ENCODE measurements at regions not wholly inside any gene's neighbourhood (a gene's known extent, or its start where the extent isn't known, plus 50 kb on each side); places are given as distances from the start of the nearest gene placed in this dataset.
A peak's percentile ranks its signal among the peaks of the same experiment; 100 is the strongest.
"Not testable (repeated sequence)": the region's sequence is repeated elsewhere in the genome, so short reads cannot be mapped to it uniquely, and the experiment has no call there.

DNA sequence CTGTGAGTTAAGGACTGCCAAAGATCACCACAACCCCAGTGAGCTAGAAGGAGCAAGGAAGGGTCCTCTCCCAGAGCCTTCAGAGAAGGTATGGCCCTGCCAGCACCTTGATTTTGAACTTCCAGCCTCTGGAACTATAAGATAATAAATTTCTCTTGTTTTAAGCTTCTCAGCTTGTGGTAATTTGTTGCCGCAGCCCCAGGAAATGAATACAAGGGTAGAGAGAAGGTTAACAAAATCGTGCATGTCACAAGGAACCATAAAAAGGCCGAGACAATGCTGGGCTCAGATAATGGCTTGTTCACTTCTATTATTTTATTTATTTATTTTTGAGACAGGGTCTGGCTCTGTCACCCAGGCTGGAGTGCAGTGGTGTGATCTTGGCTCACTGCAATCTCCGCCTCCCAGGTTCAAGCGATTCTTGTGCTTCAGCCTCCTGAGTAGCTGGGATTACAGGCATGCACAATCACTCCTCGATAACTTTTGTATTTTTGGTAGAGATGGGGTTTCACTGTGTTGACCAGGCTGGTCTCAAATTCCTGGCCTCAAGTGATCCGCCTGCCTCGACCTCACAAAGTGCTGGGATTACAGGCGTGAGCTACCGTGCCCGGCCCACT, 71.5 kb downstream of the WSB1 start:
- H3K4me3 ChIP-seq (ENCODE audit: low read depth in 1 of 2, low read length in 2 of 2); H3K27me3 ChIP-seq (ENCODE audit: low read depth, low read length); H3K9me3 ChIP-seq (ENCODE audit: control insufficient read depth in 1 of 2, low read length in 2 of 2); H3K27ac ChIP-seq (ENCODE audit: low read length); H3K36me3 ChIP-seq (ENCODE audit: control insufficient read depth in 1 of 2, insufficient read depth in 2 of 2, low read length in 2 of 2): not testable (repeated sequence)
- peaks cover 0 to 10% of the 10 kb centered on the region in 2 donors for H3K4me1 ChIP-seq (ENCODE audit: control insufficient read depth in 1 of 2, insufficient read depth in 2 of 2, low read length in 2 of 2)

DNA sequence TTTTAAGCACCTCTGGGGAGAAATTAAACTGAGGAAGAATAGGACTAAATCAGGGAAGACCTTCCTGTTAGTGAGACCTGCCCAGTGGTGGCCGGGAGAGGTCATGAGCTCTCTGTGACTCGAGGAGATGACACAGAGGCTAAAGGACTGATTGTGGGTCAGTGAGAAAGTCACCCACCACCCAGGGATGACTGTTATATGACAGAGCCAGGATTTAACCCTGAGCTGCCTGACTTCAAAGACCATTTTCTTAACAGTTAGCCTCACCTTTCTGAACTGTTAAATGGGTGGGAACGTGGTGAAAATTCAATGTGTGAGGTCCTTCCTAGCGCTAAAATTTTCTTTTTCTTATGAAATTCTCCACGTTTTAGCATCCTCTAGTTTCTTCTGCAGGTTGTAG, 72.5 kb downstream of the WSB1 start:
- Histone ChIP-seq H3K27me3 (ENCODE audit: low read depth, low read length) (no peaks in the 10 kb centered on the region), H3K9me3 (ENCODE audit: control insufficient read depth in 1 of 2, low read length in 2 of 2) (no peaks in the 10 kb centered on the region), H3K27ac (ENCODE audit: low read length) (no peak overlapping the region), H3K4me3 (ENCODE audit: low read depth in 1 of 2, low read length in 2 of 2) (no peak overlapping the region), H3K4me1 (ENCODE audit: control insufficient read depth in 1 of 2, insufficient read depth in 2 of 2, low read length in 2 of 2) (peaks cover 0 to 10% of the 10 kb centered on the region in 2 donors), H3K36me3 (ENCODE audit: control insufficient read depth in 1 of 2, insufficient read depth in 2 of 2, low read length in 2 of 2) (no peaks in the 10 kb centered on the region)

GRCh38 chr17:27367121-27367981, 73.4 kb downstream of the WSB1 start:
- Histone ChIP-seq H3K4me3 (ENCODE audit: low read depth in 1 of 2, low read length in 2 of 2) (no peak overlapping the region), H3K27me3 (ENCODE audit: low read depth, low read length) (no peaks in the 10 kb centered on the region), H3K9me3 (ENCODE audit: control insufficient read depth in 1 of 2, low read length in 2 of 2) (no peaks in the 10 kb centered on the region), H3K27ac (ENCODE audit: low read length) (no peak overlapping the region), H3K4me1 (ENCODE audit: control insufficient read depth in 1 of 2, insufficient read depth in 2 of 2, low read length in 2 of 2) (peaks cover 0 to 10% of the 10 kb centered on the region in 2 donors), H3K36me3 (ENCODE audit: control insufficient read depth in 1 of 2, insufficient read depth in 2 of 2, low read length in 2 of 2) (no peaks in the 10 kb centered on the region)

DNA sequence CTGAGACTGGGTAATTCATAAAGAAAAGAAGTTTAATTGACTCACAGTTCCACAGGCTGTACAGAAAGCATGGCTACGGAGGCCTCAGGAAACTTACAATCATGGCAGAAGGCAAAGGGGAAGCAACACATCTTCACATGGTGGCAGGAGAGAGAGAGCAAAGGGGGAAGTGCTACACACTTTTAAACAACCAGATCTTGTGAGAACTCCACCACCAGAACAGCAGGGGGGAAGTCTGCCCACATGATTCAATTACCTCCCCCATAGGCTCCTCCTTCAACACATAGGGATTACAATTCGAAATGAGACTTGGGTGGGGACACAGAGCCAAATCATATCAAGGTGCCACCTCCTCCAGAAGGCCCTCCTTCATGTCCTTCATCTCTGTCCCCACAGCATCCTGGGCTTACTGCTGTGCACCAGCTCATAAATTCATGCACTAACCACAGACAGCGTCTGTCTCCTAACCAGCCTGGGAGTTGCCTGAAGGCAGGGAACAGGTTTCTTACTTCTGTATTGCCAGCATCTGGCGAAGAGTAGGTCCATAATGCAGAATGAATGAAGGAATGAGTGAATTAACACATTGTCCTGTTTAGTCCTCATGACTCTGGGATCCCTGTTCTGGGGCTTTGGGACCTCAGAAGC, 74.4 kb downstream of the WSB1 start:
- no peaks in the 10 kb centered on the region for H3K9me3 ChIP-seq (ENCODE audit: control insufficient read depth in 1 of 2, low read length in 2 of 2)
- H3K4me1 ChIP-seq (ENCODE audit: control insufficient read depth in 1 of 2, insufficient read depth in 2 of 2, low read length in 2 of 2), result peaks cover 0 to 10% of the 10 kb centered on the region in 2 donors
- no peaks in the 10 kb centered on the region for H3K27me3 ChIP-seq (ENCODE audit: low read depth, low read length)
- no peak overlapping the region for H3K4me3 ChIP-seq (ENCODE audit: low read depth in 1 of 2, low read length in 2 of 2)
- no peak overlapping the region for H3K27ac ChIP-seq (ENCODE audit: low read length)
- no peaks in the 10 kb centered on the region for H3K36me3 ChIP-seq (ENCODE audit: control insufficient read depth in 1 of 2, insufficient read depth in 2 of 2, low read length in 2 of 2)

- Histone ChIP-seq H3K36me3 (ENCODE audit: control insufficient read depth in 1 of 2, insufficient read depth in 2 of 2, low read length in 2 of 2) (no peaks in the 10 kb centered on the region), H3K9me3 (ENCODE audit: control insufficient read depth in 1 of 2, low read length in 2 of 2) (no peaks in the 10 kb centered on the region), H3K4me1 (ENCODE audit: control insufficient read depth in 1 of 2, insufficient read depth in 2 of 2, low read length in 2 of 2) (peaks cover 0 to 3% of the 10 kb centered on the region in 2 donors), H3K27ac (ENCODE audit: low read length) (no peak overlapping the region), H3K27me3 (ENCODE audit: low read depth, low read length) (no peaks in the 10 kb centered on the region), H3K4me3 (ENCODE audit: low read depth in 1 of 2, low read length in 2 of 2) (no peak overlapping the region)
Measured at GRCh38 chr17:27368980-27369379, 75.1 kb downstream of the WSB1 start.

- no peaks in the 10 kb centered on the region for H3K27me3 ChIP-seq (ENCODE audit: low read depth, low read length)
- H3K27ac ChIP-seq (ENCODE audit: low read length), result no peak overlapping the region
- no peak overlapping the region for H3K4me3 ChIP-seq (ENCODE audit: low read depth in 1 of 2, low read length in 2 of 2)
- no peaks in the 10 kb centered on the region for H3K9me3 ChIP-seq (ENCODE audit: control insufficient read depth in 1 of 2, low read length in 2 of 2)
- H3K4me1 ChIP-seq (ENCODE audit: control insufficient read depth in 1 of 2, insufficient read depth in 2 of 2, low read length in 2 of 2), result no peaks in the 10 kb centered on the region
- H3K36me3 ChIP-seq (ENCODE audit: control insufficient read depth in 1 of 2, insufficient read depth in 2 of 2, low read length in 2 of 2), result no peaks in the 10 kb centered on the region
Measured at GRCh38 chr17:27370776-27371175, 76.9 kb downstream of the WSB1 start.

DNA sequence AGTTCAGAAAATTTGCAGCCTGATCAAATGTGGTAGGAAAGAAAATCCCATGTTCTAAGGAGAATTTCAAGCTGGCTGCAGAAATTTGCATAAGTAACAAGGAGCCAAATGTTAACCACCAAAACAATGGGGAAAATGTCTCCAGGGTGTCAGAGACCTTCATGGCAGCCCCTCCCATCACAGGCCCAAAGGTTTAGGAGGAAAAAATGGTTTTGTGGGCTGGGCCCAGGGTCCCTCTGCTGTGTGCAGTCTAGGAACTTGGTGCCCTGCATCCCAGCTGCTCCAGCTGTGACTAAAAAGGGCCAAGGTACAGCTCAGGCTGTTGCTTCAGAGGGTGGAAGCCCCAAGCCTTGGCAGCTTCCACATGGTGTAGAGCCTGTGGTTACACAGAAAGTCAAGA, 79.8 kb downstream of the WSB1 start:
- H3K4me1 ChIP-seq (ENCODE audit: control insufficient read depth in 1 of 2, insufficient read depth in 2 of 2, low read length in 2 of 2); H3K9me3 ChIP-seq (ENCODE audit: control insufficient read depth in 1 of 2, low read length in 2 of 2); H3K4me3 ChIP-seq (ENCODE audit: low read depth in 1 of 2, low read length in 2 of 2); H3K27ac ChIP-seq (ENCODE audit: low read length); H3K27me3 ChIP-seq (ENCODE audit: low read depth, low read length); H3K36me3 ChIP-seq (ENCODE audit: control insufficient read depth in 1 of 2, insufficient read depth in 2 of 2, low read length in 2 of 2): not testable (repeated sequence)

DNA sequence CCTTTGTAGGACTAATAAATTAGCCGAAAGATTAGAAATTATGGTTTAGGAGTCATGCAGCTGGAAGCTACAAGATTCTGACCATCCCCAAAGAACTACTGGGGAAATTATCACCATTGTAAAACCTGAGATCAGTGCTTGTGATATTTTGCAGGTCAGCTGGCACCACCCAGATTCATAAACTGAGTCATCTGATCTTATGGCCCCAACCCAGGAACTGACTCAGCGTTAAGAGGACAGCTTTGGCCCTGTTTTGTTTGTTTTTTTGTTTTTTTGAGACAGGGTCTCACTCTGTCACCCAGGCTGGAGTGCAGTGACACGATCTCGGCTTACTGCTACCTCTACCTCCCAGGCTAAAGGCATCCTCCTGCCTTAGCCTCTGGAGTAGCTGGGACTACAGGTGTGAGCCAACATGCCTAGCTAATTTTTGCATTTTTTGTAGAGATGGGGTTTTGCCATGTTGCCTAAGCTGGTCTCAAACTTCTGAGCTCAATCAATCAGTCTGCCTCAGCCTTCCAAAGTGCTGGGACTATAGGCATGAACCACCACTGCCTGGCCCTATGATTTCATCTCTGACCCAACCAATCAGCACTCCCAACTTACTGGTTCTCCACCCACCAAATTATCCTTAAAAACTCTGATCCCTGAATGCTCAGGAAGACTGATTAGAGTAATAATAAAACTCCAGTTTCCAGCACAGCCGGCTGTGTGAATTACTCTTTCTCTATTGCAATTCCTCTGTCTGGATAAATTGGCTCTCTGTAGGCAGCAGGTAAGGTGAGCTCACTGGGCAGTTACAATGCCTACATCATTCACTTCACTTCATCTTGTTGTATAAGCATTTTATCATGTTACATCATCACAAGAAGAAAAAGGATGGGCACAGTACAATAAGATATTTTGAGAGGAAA, 79.4 kb upstream of the KSR1 start:
- Histone ChIP-seq H3K36me3 (ENCODE audit: control insufficient read depth in 1 of 2, insufficient read depth in 2 of 2, low read length in 2 of 2) (no peaks in the 10 kb centered on the region), H3K9me3 (ENCODE audit: control insufficient read depth in 1 of 2, low read length in 2 of 2) (no peaks in the 10 kb centered on the region), H3K27ac (ENCODE audit: low read length) (no peak overlapping the region), H3K4me1 (ENCODE audit: control insufficient read depth in 1 of 2, insufficient read depth in 2 of 2, low read length in 2 of 2) (peaks cover 0 to 20% of the 10 kb centered on the region in 2 donors), H3K4me3 (ENCODE audit: low read depth in 1 of 2, low read length in 2 of 2) (no peak overlapping the region), H3K27me3 (ENCODE audit: low read depth, low read length) (no peaks in the 10 kb centered on the region)

- H3K36me3 ChIP-seq (ENCODE audit: control insufficient read depth in 1 of 2, insufficient read depth in 2 of 2, low read length in 2 of 2), result no peaks in the 10 kb centered on the region
- peak overlapping the region; percentile 11 for H3K27ac ChIP-seq (ENCODE audit: low read length)
- no peaks in the 10 kb centered on the region for H3K27me3 ChIP-seq (ENCODE audit: low read depth, low read length)
- H3K4me3 ChIP-seq (ENCODE audit: low read depth in 1 of 2, low read length in 2 of 2), result no peak overlapping the region
- H3K4me1 ChIP-seq (ENCODE audit: control insufficient read depth in 1 of 2, insufficient read depth in 2 of 2, low read length in 2 of 2), result peaks cover 0 to 20% of the 10 kb centered on the region in 2 donors
- no peaks in the 10 kb centered on the region for H3K9me3 ChIP-seq (ENCODE audit: control insufficient read depth in 1 of 2, low read length in 2 of 2)
Measured at GRCh38 chr17:27378482-27379175, 77.6 kb upstream of the KSR1 start.

- Histone ChIP-seq H3K4me3 (ENCODE audit: low read depth in 1 of 2, low read length in 2 of 2) (peak overlapping the region; percentile 30 to 49), H3K4me1 (ENCODE audit: control insufficient read depth in 1 of 2, insufficient read depth in 2 of 2, low read length in 2 of 2) (peaks cover 0 to 30% of the 10 kb centered on the region in 2 donors), H3K36me3 (ENCODE audit: control insufficient read depth in 1 of 2, insufficient read depth in 2 of 2, low read length in 2 of 2) (no peaks in the 10 kb centered on the region), H3K9me3 (ENCODE audit: control insufficient read depth in 1 of 2, low read length in 2 of 2) (no peaks in the 10 kb centered on the region), H3K27me3 (ENCODE audit: low read depth, low read length) (no peaks in the 10 kb centered on the region), H3K27ac (ENCODE audit: low read length) (no peak overlapping the region)
Measured at GRCh38 chr17:27379888-27380533, 76.2 kb upstream of the KSR1 start.

Data from muscle layer of duodenum (tissue), 2 donors.